Adrenal gland (tissue), 5 donors: ENCODE measurements at regions not wholly inside any gene's neighbourhood (a gene's known extent, or its start where the extent isn't known, plus 50 kb on each side); places are given as distances from the start of the nearest gene placed in this dataset.

Experiments
- POLR2A ChIP-seq, 2 donors: fragments of 450-650 bp; IDR thresholded peaks; one replicate each; pipeline ENCODE4 v1.6.1; 2017; ENCODE audit warnings: antibody characterized with exemption in 2 of 2, mild to moderate bottlenecking in 2 of 2, moderate library complexity in 1 of 2
- TF ChIP-seq, protein P1 (sequence below), 6 experiments: fragments of 450-650 bp in 4 of 6; fragments of 200-600 bp in 2 of 6; sonication (generic) in 1 of 6; IDR thresholded peaks; 1 replicate in 5 of 6; 2 replicates in 1 of 6; pipeline versions ENCODE4 v1.5.1 to v1.8.0; 2016 to 2021; ENCODE audit warnings: antibody characterized with exemption in 6 of 6, mild to moderate bottlenecking in 2 of 6, moderate library complexity in 1 of 6
- donor health status: DM: no; HTN: no; CAD: no.

DNA sequence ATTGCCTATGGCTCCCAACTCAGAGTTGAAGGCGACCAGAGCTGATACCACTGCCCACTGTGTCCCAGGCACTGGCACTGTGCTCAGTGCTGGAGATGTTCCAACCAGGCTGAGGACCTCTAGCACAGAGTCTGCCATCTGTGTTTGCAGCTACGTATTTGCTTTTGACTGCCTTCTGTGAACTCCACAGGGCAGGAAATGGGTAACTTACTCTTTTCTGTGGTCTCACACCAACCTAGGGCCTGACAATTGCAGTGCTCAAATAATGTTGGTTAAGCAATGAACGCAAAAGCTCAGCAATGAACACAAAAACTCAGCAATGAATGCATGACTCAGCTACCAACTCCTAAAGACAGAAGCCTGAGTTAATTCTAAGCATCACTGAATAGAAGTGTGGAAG, 202.8 kb downstream of the NUAK1 start:
- TF ChIP-seq, protein P1, sequence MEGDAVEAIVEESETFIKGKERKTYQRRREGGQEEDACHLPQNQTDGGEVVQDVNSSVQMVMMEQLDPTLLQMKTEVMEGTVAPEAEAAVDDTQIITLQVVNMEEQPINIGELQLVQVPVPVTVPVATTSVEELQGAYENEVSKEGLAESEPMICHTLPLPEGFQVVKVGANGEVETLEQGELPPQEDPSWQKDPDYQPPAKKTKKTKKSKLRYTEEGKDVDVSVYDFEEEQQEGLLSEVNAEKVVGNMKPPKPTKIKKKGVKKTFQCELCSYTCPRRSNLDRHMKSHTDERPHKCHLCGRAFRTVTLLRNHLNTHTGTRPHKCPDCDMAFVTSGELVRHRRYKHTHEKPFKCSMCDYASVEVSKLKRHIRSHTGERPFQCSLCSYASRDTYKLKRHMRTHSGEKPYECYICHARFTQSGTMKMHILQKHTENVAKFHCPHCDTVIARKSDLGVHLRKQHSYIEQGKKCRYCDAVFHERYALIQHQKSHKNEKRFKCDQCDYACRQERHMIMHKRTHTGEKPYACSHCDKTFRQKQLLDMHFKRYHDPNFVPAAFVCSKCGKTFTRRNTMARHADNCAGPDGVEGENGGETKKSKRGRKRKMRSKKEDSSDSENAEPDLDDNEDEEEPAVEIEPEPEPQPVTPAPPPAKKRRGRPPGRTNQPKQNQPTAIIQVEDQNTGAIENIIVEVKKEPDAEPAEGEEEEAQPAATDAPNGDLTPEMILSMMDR (IDR thresholded peaks at IDR 0.05), result no peak
- no peak for TF ChIP-seq POLR2A (IDR thresholded peaks at IDR 0.05)
